Brain microvascular endothelial cell (primary cell): ENCODE measurements at regions not wholly inside any gene's neighbourhood (a gene's known extent, or its start where the extent isn't known, plus 50 kb on each side); places are given as distances from the start of the nearest gene placed in this dataset.

Experiments used
- DNase-seq: peaks from one replicate; pipeline ENCODE4 v3.0.0-alpha.2; 2020
- H3K27ac ChIP-seq: fragments of 250-450 bp; sonication (Bioruptor Pico); 2 replicates; pipeline ENCODE4 v1.5.1; 2020; ENCODE audit warnings: mild to moderate bottlenecking, moderate library complexity
- H3K27me3 ChIP-seq: fragments of 250-450 bp; sonication (Bioruptor Pico); replicated peaks from 2 replicates; pipeline ENCODE4 v1.5.1; 2020; ENCODE audit warnings: mild to moderate bottlenecking
- H3K36me3 ChIP-seq: fragments of 250-450 bp; sonication (Bioruptor Pico); replicated peaks from 2 replicates; pipeline ENCODE4 v1.5.1; 2020; ENCODE audit warnings: mild to moderate bottlenecking
- H3K4me3 ChIP-seq: 2 replicates; pipeline ENCODE4 v1.5.1; 2011; ENCODE audit warnings: low read depth, mild to moderate bottlenecking, control low read depth, low read length, moderate library complexity
- in situ Hi-C: cut with HindIII; loops from 2 replicates; pipeline ENCODE4 v1.10.0; 2017; ENCODE audit warnings: low sequenced_read_pairs, low pct_ligation_motif_present
- TF ChIP-seq, protein P1 (sequence below): IDR thresholded peaks from 2 replicates; pipeline ENCODE4 v1.5.1; 2011; ENCODE audit warnings: low read depth, mild to moderate bottlenecking, moderate library complexity, low read length, control low read depth, inconsistent platforms; ENCODE audit errors: missing control alignments

DNA sequence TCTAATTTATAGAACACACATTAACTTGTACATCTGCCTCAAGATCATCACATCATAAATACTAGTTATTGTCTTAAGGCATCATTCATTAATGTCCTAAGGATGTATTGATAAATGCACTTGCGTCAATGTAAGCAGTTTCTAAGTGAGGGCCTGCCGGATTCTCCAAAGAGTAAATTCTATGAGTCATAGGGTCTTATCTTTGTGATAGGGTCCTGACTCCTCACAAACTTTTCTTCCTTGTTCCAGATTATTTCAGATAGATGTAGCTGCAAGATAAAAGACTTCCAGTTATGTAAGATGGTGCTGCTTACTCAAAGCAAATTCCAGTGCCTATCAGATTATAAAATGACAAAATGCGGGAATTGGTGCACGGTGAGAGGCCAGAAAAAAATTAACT is 315.0 kb upstream of the SLC39A10 start:
- TF ChIP-seq, protein P1, sequence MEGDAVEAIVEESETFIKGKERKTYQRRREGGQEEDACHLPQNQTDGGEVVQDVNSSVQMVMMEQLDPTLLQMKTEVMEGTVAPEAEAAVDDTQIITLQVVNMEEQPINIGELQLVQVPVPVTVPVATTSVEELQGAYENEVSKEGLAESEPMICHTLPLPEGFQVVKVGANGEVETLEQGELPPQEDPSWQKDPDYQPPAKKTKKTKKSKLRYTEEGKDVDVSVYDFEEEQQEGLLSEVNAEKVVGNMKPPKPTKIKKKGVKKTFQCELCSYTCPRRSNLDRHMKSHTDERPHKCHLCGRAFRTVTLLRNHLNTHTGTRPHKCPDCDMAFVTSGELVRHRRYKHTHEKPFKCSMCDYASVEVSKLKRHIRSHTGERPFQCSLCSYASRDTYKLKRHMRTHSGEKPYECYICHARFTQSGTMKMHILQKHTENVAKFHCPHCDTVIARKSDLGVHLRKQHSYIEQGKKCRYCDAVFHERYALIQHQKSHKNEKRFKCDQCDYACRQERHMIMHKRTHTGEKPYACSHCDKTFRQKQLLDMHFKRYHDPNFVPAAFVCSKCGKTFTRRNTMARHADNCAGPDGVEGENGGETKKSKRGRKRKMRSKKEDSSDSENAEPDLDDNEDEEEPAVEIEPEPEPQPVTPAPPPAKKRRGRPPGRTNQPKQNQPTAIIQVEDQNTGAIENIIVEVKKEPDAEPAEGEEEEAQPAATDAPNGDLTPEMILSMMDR: no peak
- in situ Hi-C loops: no loop called here
- no peak for DNase-seq
- Histone ChIP-seq H3K4me3 (no peak overlapping the region), H3K27me3 (no peaks in the 10 kb centered on the region), H3K27ac (no peak overlapping the region), H3K36me3 (no peaks in the 10 kb centered on the region)

DNA sequence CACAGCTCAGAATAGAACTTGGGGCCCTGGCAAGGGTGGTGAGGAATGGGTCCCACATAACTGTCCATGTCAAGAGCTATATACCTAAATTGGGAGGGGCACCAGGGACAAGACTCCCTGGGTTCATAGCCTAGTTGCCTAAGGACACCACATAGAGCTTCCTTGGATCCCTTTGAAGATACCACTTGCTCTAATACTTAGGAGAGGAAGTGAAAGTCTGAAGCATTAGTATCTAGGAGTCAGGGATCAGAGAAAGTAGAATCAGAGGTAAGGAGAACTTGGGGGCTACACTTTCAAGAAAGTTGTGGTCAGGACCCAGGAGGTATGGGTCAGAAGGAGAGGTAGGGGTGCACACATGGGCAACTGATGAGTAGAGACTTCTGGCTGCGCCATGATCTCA is 318.2 kb upstream of the SLC39A10 start:
- H3K36me3 ChIP-seq: no peaks in the 10 kb centered on the region
- TF ChIP-seq, protein P1: no peak
- no peak overlapping the region for H3K4me3 ChIP-seq
- DNase-seq: no peak
- H3K27me3 ChIP-seq: no peaks in the 10 kb centered on the region
- no peak overlapping the region for H3K27ac ChIP-seq
- in situ Hi-C loops: no loop called here

- Histone ChIP-seq H3K4me3 (no peak overlapping the region), H3K36me3 (no peaks in the 10 kb centered on the region), H3K27ac (no peak overlapping the region), H3K27me3 (no peaks in the 10 kb centered on the region)
- in situ Hi-C loops: no loop called here
- no peak for DNase-seq
- TF ChIP-seq, protein P1: no peak
These were observed 319.4 kb upstream of the SLC39A10 start for GRCh38 chr2:195337597-195337996.

GRCh38 chr2:195333869-195334268 is 323.2 kb upstream of the SLC39A10 start:
- no peak overlapping the region for H3K27ac ChIP-seq
- H3K4me3 ChIP-seq: no peak overlapping the region
- in situ Hi-C loops: no loop called here
- no peaks in the 10 kb centered on the region for H3K27me3 ChIP-seq
- DNase-seq: no peak
- TF ChIP-seq, protein P1: no peak
- no peaks in the 10 kb centered on the region for H3K36me3 ChIP-seq

GRCh38 chr2:195331966-195332365 is 325.1 kb upstream of the SLC39A10 start:
- Histone ChIP-seq H3K36me3 (no peaks in the 10 kb centered on the region), H3K27me3 (no peaks in the 10 kb centered on the region), H3K27ac (no peak overlapping the region), H3K4me3 (no peak overlapping the region)
- TF ChIP-seq, protein P1: no peak
- DNase-seq: no peak
- in situ Hi-C loops: no loop called here

DNA sequence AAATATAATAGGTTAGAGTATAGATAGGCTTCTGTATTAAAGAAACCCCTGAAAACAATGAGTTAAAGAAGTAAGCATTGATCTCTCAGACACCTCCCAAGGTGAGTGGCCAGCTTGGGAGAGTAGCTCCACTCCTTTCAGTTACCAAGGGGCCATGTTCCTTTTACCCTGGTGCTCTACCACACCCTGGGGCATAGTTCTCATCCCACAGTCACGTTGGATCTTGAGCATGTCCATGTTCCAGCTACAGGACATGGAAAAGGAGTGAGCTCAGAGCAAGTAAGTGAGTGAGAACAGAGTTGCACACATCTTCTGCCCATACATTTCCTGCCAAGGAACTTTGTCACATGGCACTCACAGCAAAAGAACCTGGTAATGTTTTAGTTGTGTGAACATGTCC is 325.9 kb upstream of the SLC39A10 start:
- Histone ChIP-seq H3K36me3 (no peaks in the 10 kb centered on the region), H3K27me3 (no peaks in the 10 kb centered on the region), H3K4me3 (no peak overlapping the region), H3K27ac (no peak overlapping the region)
- in situ Hi-C loops: no loop called here
- DNase-seq: no peak
- TF ChIP-seq, protein P1: no peak
